Stimulated activated memory B cell treated with anti-CD40 and anti-IgM and Interleukin-4, amounts not matched to agents 10 μg/mL and 1 μg/mL and 100 μg/mL, for 72 hours (primary cell): ENCODE measurements at regions not wholly inside any gene's neighbourhood (a gene's known extent, or its start where the extent isn't known, plus 50 kb on each side); places are given as distances from the start of the nearest gene placed in this dataset.
"Not testable (repeated sequence)": the region's sequence is repeated elsewhere in the genome, so short reads cannot be mapped to it uniquely, and the experiment has no call there.

Experiments
- ATAC-seq: fragments of 150-1000 bp; cut with Tn5 transposase; 2 replicates; pipeline ENCODE4 v1.10.0; 2021
- H3K27ac Mint-ChIP-seq: one replicate; pipeline ENCODE4 v1.8.0; 2022; ENCODE audit warnings: mild to moderate bottlenecking, mixed read lengths
- H3K27me3 Mint-ChIP-seq: one replicate; pipeline ENCODE4 v1.8.0; 2022; ENCODE audit warnings: mixed read lengths
- H3K36me3 Mint-ChIP-seq: one replicate; pipeline ENCODE4 v1.8.0; 2022; ENCODE audit warnings: mixed read lengths
- H3K4me1 Mint-ChIP-seq: one replicate; pipeline ENCODE4 v1.8.0; 2022; ENCODE audit warnings: mixed read lengths
- H3K4me3 Mint-ChIP-seq: one replicate; pipeline ENCODE4 v1.8.0; 2022; ENCODE audit warnings: mild to moderate bottlenecking, moderate library complexity, mixed read lengths
- H3K9me3 Mint-ChIP-seq: one replicate; pipeline ENCODE4 v1.8.0; 2022; ENCODE audit warnings: mixed read lengths

GRCh38 chr16:61530697-61531096, 505.5 kb downstream of the CDH8 start:
- peaks cover 16% of the 10 kb centered on the region for H3K9me3 Mint-ChIP-seq
- no peaks in the 10 kb centered on the region for H3K4me1 Mint-ChIP-seq
- no peak overlapping the region for H3K4me3 Mint-ChIP-seq

GRCh38 chr16:61500851-61501250, 535.4 kb downstream of the CDH8 start:
- no peaks in the 10 kb centered on the region for H3K27me3 Mint-ChIP-seq
- no peak for ATAC-seq
- H3K9me3 Mint-ChIP-seq: peaks cover 3% of the 10 kb centered on the region
- no peak overlapping the region for H3K4me3 Mint-ChIP-seq
- no peak overlapping the region for H3K27ac Mint-ChIP-seq
- no peaks in the 10 kb centered on the region for H3K36me3 Mint-ChIP-seq
- H3K4me1 Mint-ChIP-seq: no peaks in the 10 kb centered on the region

More at GRCh38 chr16:61530697-61531096, 505.5 kb downstream of the CDH8 start:
- Mint-ChIP-seq H3K36me3 (no peaks in the 10 kb centered on the region), H3K27ac (no peak overlapping the region), H3K27me3 (no peaks in the 10 kb centered on the region)
- no peak for ATAC-seq

- Mint-ChIP-seq H3K36me3 (no peaks in the 10 kb centered on the region), H3K4me3 (no peak overlapping the region), H3K4me1 (no peaks in the 10 kb centered on the region), H3K27ac (no peak overlapping the region), H3K9me3 (peaks cover 18% of the 10 kb centered on the region), H3K27me3 (no peaks in the 10 kb centered on the region)
- no peak for ATAC-seq
Observed at GRCh38 chr16:61480250-61480649, 556.0 kb downstream of the CDH8 start.

- H3K4me1 Mint-ChIP-seq: no peaks in the 10 kb centered on the region
- ATAC-seq: no peak
- H3K4me3 Mint-ChIP-seq: no peak overlapping the region
- no peaks in the 10 kb centered on the region for H3K36me3 Mint-ChIP-seq
- no peak overlapping the region for H3K27ac Mint-ChIP-seq
- H3K9me3 Mint-ChIP-seq: peaks cover 18% of the 10 kb centered on the region
- H3K27me3 Mint-ChIP-seq: no peaks in the 10 kb centered on the region
Observed at GRCh38 chr16:61471737-61472136, 564.5 kb downstream of the CDH8 start.

- H3K4me3 Mint-ChIP-seq: no peak overlapping the region
- H3K27me3 Mint-ChIP-seq: no peaks in the 10 kb centered on the region
- peaks cover 15% of the 10 kb centered on the region for H3K9me3 Mint-ChIP-seq
- no peaks in the 10 kb centered on the region for H3K36me3 Mint-ChIP-seq
- H3K4me1 Mint-ChIP-seq: no peaks in the 10 kb centered on the region
- no peak for ATAC-seq
- H3K27ac Mint-ChIP-seq: no peak overlapping the region
Observed at GRCh38 chr16:61471023-61471422, 565.2 kb downstream of the CDH8 start.

GRCh38 chr16:61465285-61465684, 571.0 kb downstream of the CDH8 start:
- no peaks in the 10 kb centered on the region for H3K27me3 Mint-ChIP-seq
- no peak overlapping the region for H3K27ac Mint-ChIP-seq
- H3K9me3 Mint-ChIP-seq: peaks cover 14% of the 10 kb centered on the region
- H3K4me3 Mint-ChIP-seq: no peak overlapping the region
- no peaks in the 10 kb centered on the region for H3K36me3 Mint-ChIP-seq
- H3K4me1 Mint-ChIP-seq: no peaks in the 10 kb centered on the region
- ATAC-seq: no peak

GRCh38 chr16:61460020-61460419, 576.2 kb downstream of the CDH8 start:
- no peaks in the 10 kb centered on the region for H3K36me3 Mint-ChIP-seq
- H3K27ac Mint-ChIP-seq: no peak overlapping the region
- peaks cover 29% of the 10 kb centered on the region for H3K9me3 Mint-ChIP-seq
- no peak overlapping the region for H3K4me3 Mint-ChIP-seq
- ATAC-seq: no peak
- H3K27me3 Mint-ChIP-seq: no peaks in the 10 kb centered on the region
- no peaks in the 10 kb centered on the region for H3K4me1 Mint-ChIP-seq

GRCh38 chr16:61435346-61435745, 600.9 kb downstream of the CDH8 start:
- H3K27ac Mint-ChIP-seq: no peak overlapping the region
- no peak overlapping the region for H3K4me3 Mint-ChIP-seq
- H3K27me3 Mint-ChIP-seq: no peaks in the 10 kb centered on the region
- H3K9me3 Mint-ChIP-seq: peaks cover 10% of the 10 kb centered on the region
- H3K4me1 Mint-ChIP-seq: no peaks in the 10 kb centered on the region
- no peak for ATAC-seq
- no peaks in the 10 kb centered on the region for H3K36me3 Mint-ChIP-seq

- no peaks in the 10 kb centered on the region for H3K27me3 Mint-ChIP-seq
- H3K36me3 Mint-ChIP-seq: no peaks in the 10 kb centered on the region
- no peak overlapping the region for H3K4me3 Mint-ChIP-seq
- H3K4me1 Mint-ChIP-seq: no peaks in the 10 kb centered on the region
- ATAC-seq: no peak
- no peak overlapping the region for H3K27ac Mint-ChIP-seq
- peaks cover 13% of the 10 kb centered on the region for H3K9me3 Mint-ChIP-seq
Observed at GRCh38 chr16:61432421-61432820, 603.8 kb downstream of the CDH8 start.

- Mint-ChIP-seq H3K36me3 (no peaks in the 10 kb centered on the region), H3K27ac (no peak overlapping the region), H3K4me3 (no peak overlapping the region), H3K4me1 (no peaks in the 10 kb centered on the region), H3K9me3 (peaks cover 12% of the 10 kb centered on the region), H3K27me3 (no peaks in the 10 kb centered on the region)
- ATAC-seq: no peak
Observed at GRCh38 chr16:61421111-61421510, 615.1 kb downstream of the CDH8 start.

GRCh38 chr16:61419791-61420190, 616.4 kb downstream of the CDH8 start:
- H3K9me3 Mint-ChIP-seq: peaks cover 12% of the 10 kb centered on the region
- no peak overlapping the region for H3K4me3 Mint-ChIP-seq
- no peaks in the 10 kb centered on the region for H3K27me3 Mint-ChIP-seq
- no peak for ATAC-seq
- H3K27ac Mint-ChIP-seq: no peak overlapping the region
- H3K36me3 Mint-ChIP-seq: no peaks in the 10 kb centered on the region
- H3K4me1 Mint-ChIP-seq: no peaks in the 10 kb centered on the region

- not testable (repeated sequence) for H3K4me1 Mint-ChIP-seq, H3K27me3 Mint-ChIP-seq, H3K27ac Mint-ChIP-seq, ATAC-seq, H3K36me3 Mint-ChIP-seq, H3K4me3 Mint-ChIP-seq
- peaks cover 12% of the 10 kb centered on the region for H3K9me3 Mint-ChIP-seq
Observed at GRCh38 chr16:61418802-61419201, 617.4 kb downstream of the CDH8 start.

GRCh38 chr16:61415126-61415525, 621.1 kb downstream of the CDH8 start:
- H3K36me3 Mint-ChIP-seq: no peaks in the 10 kb centered on the region
- H3K27me3 Mint-ChIP-seq: no peaks in the 10 kb centered on the region
- H3K4me1 Mint-ChIP-seq: no peaks in the 10 kb centered on the region
- H3K4me3 Mint-ChIP-seq: no peak overlapping the region
- H3K27ac Mint-ChIP-seq: no peak overlapping the region
- no peak for ATAC-seq
- peaks cover 6% of the 10 kb centered on the region for H3K9me3 Mint-ChIP-seq

GRCh38 chr16:61413021-61413420, 623.2 kb downstream of the CDH8 start:
- Mint-ChIP-seq H3K27ac (no peak overlapping the region), H3K4me1 (no peaks in the 10 kb centered on the region), H3K27me3 (no peaks in the 10 kb centered on the region), H3K4me3 (no peak overlapping the region), H3K9me3 (no peaks in the 10 kb centered on the region), H3K36me3 (no peaks in the 10 kb centered on the region)
- no peak for ATAC-seq

GRCh38 chr16:61412562-61412961, 623.7 kb downstream of the CDH8 start:
- Mint-ChIP-seq H3K4me3 (no peak overlapping the region), H3K27ac (no peak overlapping the region), H3K4me1 (no peaks in the 10 kb centered on the region), H3K36me3 (no peaks in the 10 kb centered on the region), H3K9me3 (no peaks in the 10 kb centered on the region), H3K27me3 (no peaks in the 10 kb centered on the region)
- ATAC-seq: no peak

- Mint-ChIP-seq H3K4me1 (no peaks in the 10 kb centered on the region), H3K27ac (no peak overlapping the region), H3K27me3 (no peaks in the 10 kb centered on the region), H3K4me3 (no peak overlapping the region), H3K9me3 (peaks cover 3% of the 10 kb centered on the region), H3K36me3 (no peaks in the 10 kb centered on the region)
- no peak for ATAC-seq
Observed at GRCh38 chr16:61409604-61410003, 626.6 kb downstream of the CDH8 start.

GRCh38 chr16:61403386-61403785, 632.9 kb downstream of the CDH8 start:
- no peaks in the 10 kb centered on the region for H3K4me1 Mint-ChIP-seq
- ATAC-seq: no peak
- no peaks in the 10 kb centered on the region for H3K27me3 Mint-ChIP-seq
- no peaks in the 10 kb centered on the region for H3K36me3 Mint-ChIP-seq
- no peak overlapping the region for H3K27ac Mint-ChIP-seq
- H3K4me3 Mint-ChIP-seq: no peak overlapping the region
- H3K9me3 Mint-ChIP-seq: peaks cover 8% of the 10 kb centered on the region
